ENCODE measurements at regions not wholly inside any gene's neighbourhood (a gene's known extent, or its start where the extent isn't known, plus 50 kb on each side); places are given as distances from the start of the nearest gene placed in this dataset.
A peak's percentile ranks its signal among the peaks of the same experiment; 100 is the strongest.

- no peak overlapping the region for H3K4me3 ChIP-seq (ENCODE audit: control insufficient read depth in 2 of 3, extremely low read depth in 1 of 3, insufficient read depth in 2 of 3, low read depth in 1 of 3, low read length in 3 of 3)
- H3K9ac ChIP-seq (ENCODE audit: control insufficient read depth, extremely low read depth, insufficient read depth, low read length), result no peak overlapping the region
- H2AFZ ChIP-seq (ENCODE audit: control insufficient read depth, low read length), result no peak overlapping the region
- no peaks in the 10 kb centered on the region for H3K27me3 ChIP-seq (ENCODE audit: control insufficient read depth, extremely low read depth, insufficient read depth, low read length)
- no peaks in the 10 kb centered on the region for H3K9me3 ChIP-seq (ENCODE audit: control insufficient read depth, low read depth, low read length)
- H4K20me1 ChIP-seq (ENCODE audit: control insufficient read depth, extremely low read depth, insufficient read depth, low read length), result no peaks in the 10 kb centered on the region
- dilution Hi-C loops (cut with MboI; ENCODE audit: extremely low pct_ligation_motif_present, low sequenced_read_pairs), result no loop called here
- peaks cover 5% of the 10 kb centered on the region for H3K4me1 ChIP-seq (ENCODE audit: control insufficient read depth, extremely low read depth, insufficient read depth, low read length)
- DNase-seq (ENCODE audit: low read depth, low spot score), result no peak
- no peak for FAIRE-seq
- no peaks in the 10 kb centered on the region for H3K79me2 ChIP-seq (ENCODE audit: control insufficient read depth, insufficient read depth, low read length)
- no peaks in the 10 kb centered on the region for H3K9me1 ChIP-seq (ENCODE audit: control insufficient read depth, extremely low read depth, insufficient read depth, low read length)
- H3K27ac ChIP-seq (ENCODE audit: control insufficient read depth, insufficient read depth, low read length), result no peak overlapping the region
- H3K4me2 ChIP-seq (ENCODE audit: control insufficient read depth, extremely low read depth, insufficient read depth, low read depth, low read length), result peak overlapping the region; percentile 52
- TF ChIP-seq CTCF (optimal IDR thresholded peaks at IDR 0.05 in 1 of 3, IDR thresholded peaks at IDR 0.05 in 1 of 3, conservative IDR thresholded peaks at IDR 0.05 in 1 of 3; ENCODE audit: extremely low read depth in 1 of 3, insufficient read depth in 2 of 3, low read length in 3 of 3), result no peak
- TF ChIP-seq EZH2 (IDR thresholded peaks at IDR 0.05; ENCODE audit: low read length), result no peak
- no peaks in the 10 kb centered on the region for H3K36me3 ChIP-seq (ENCODE audit: control insufficient read depth in 2 of 2, extremely low read depth in 1 of 2, insufficient read depth in 2 of 2, low read length in 2 of 2)
These were observed 224.7 kb upstream of the DCAF8L1 start for GRCh38 chrX:28205905-28206304.

GRCh38 chrX:28205126-28205525 lies 223.9 kb upstream of the DCAF8L1 start:
- no peak for FAIRE-seq
- Histone ChIP-seq H3K27ac (ENCODE audit: control insufficient read depth, insufficient read depth, low read length) (no peak overlapping the region), H3K36me3 (ENCODE audit: control insufficient read depth in 2 of 2, extremely low read depth in 1 of 2, insufficient read depth in 2 of 2, low read length in 2 of 2) (no peaks in the 10 kb centered on the region), H3K4me1 (ENCODE audit: control insufficient read depth, extremely low read depth, insufficient read depth, low read length) (peaks cover 5% of the 10 kb centered on the region), H3K9me3 (ENCODE audit: control insufficient read depth, low read depth, low read length) (no peaks in the 10 kb centered on the region), H3K4me3 (ENCODE audit: control insufficient read depth in 2 of 3, extremely low read depth in 1 of 3, insufficient read depth in 2 of 3, low read depth in 1 of 3, low read length in 3 of 3) (no peak overlapping the region), H3K27me3 (ENCODE audit: control insufficient read depth, extremely low read depth, insufficient read depth, low read length) (no peaks in the 10 kb centered on the region), H3K79me2 (ENCODE audit: control insufficient read depth, insufficient read depth, low read length) (no peaks in the 10 kb centered on the region), H2AFZ (ENCODE audit: control insufficient read depth, low read length) (no peak overlapping the region), H3K9me1 (ENCODE audit: control insufficient read depth, extremely low read depth, insufficient read depth, low read length) (no peaks in the 10 kb centered on the region), H3K4me2 (ENCODE audit: control insufficient read depth, extremely low read depth, insufficient read depth, low read depth, low read length) (no peak overlapping the region), H4K20me1 (ENCODE audit: control insufficient read depth, extremely low read depth, insufficient read depth, low read length) (no peaks in the 10 kb centered on the region), H3K9ac (ENCODE audit: control insufficient read depth, extremely low read depth, insufficient read depth, low read length) (no peak overlapping the region)
- TF ChIP-seq EZH2 (IDR thresholded peaks at IDR 0.05; ENCODE audit: low read length) (no peak), CTCF (optimal IDR thresholded peaks at IDR 0.05 in 1 of 3, IDR thresholded peaks at IDR 0.05 in 1 of 3, conservative IDR thresholded peaks at IDR 0.05 in 1 of 3; ENCODE audit: extremely low read depth in 1 of 3, insufficient read depth in 2 of 3, low read length in 3 of 3) (no peak)
- dilution Hi-C loops (cut with MboI; ENCODE audit: extremely low pct_ligation_motif_present, low sequenced_read_pairs), result no loop called here
- DNase-seq (ENCODE audit: low read depth, low spot score), result no peak

Data from keratinocyte (primary cell).